ENCODE measurements at regions not wholly inside any gene's neighbourhood (a gene's known extent, or its start where the extent isn't known, plus 50 kb on each side); places are given as distances from the start of the nearest gene placed in this dataset.

GRCh38 chr4:10200869-10201268 lies 84.3 kb upstream of the WDR1 start:
- in situ Hi-C loops (cut with MboI; ENCODE audit: low sequenced_read_pairs): no loop called here
- Histone ChIP-seq H3K4me1 (no peaks in the 10 kb centered on the region), H3K4me3 (no peak overlapping the region), H3K9me3 (no peaks in the 10 kb centered on the region), H3K36me3 (replicated peaks) (no peaks in the 10 kb centered on the region), H3K27me3 (ENCODE audit: low read depth) (no peaks in the 10 kb centered on the region)
- no peak for DNase-seq (ENCODE audit: low spot score in 2 of 2)

DNA sequence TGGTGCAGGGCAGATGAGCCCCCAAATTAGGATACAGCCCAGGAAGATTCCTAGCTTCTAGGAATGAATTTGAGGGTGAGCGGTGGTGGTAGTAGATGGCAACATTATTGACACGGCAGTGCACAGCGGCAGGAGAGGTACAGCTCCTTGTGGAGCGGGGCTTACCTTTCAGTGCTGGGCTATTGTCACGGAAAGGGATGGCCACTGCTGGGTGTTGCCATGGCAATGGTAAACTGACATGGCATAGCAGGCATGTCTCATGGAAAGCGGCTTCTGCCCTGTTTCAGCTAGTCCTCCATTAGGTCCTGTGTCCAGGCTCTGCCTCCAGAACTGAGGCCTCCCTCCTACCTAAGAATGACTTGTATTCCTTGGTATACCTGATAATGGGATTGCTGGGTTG lies 81.8 kb upstream of the WDR1 start:
- Histone ChIP-seq H3K4me3 (no peak overlapping the region), H3K36me3 (replicated peaks) (no peaks in the 10 kb centered on the region), H3K27me3 (ENCODE audit: low read depth) (no peaks in the 10 kb centered on the region), H3K9me3 (no peaks in the 10 kb centered on the region), H3K4me1 (no peaks in the 10 kb centered on the region)
- in situ Hi-C loops (cut with MboI; ENCODE audit: low sequenced_read_pairs): no loop called here
- no peak for DNase-seq (ENCODE audit: low spot score in 2 of 2)

DNA sequence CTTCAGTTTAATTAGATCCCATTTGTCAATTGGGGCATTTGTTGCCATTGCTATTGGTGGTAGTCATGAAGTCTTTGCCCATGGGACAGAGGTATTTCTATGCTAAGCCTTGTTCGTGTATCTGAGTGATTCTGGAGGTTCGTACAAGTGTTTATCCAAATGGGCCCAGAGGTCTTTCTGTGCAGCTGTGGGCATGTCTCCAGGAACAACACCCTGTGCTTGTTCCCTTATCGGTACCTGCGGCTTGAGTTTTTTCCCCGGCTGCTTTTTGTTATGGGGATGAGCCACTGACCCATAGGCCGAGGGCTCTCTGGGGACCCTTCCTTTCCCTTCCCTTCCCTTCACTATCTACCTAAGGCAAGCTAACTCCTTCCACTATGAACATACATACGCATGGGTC lies 81.4 kb upstream of the WDR1 start:
- in situ Hi-C loops (cut with MboI; ENCODE audit: low sequenced_read_pairs): no loop called here

GRCh38 chr4:10196191-10196590 lies 79.6 kb upstream of the WDR1 start:
- in situ Hi-C loops (cut with MboI; ENCODE audit: low sequenced_read_pairs): no loop called here
- Histone ChIP-seq H3K9me3 (no peaks in the 10 kb centered on the region), H3K4me3 (no peak overlapping the region), H3K27me3 (ENCODE audit: low read depth) (no peaks in the 10 kb centered on the region), H3K36me3 (replicated peaks) (no peaks in the 10 kb centered on the region), H3K4me1 (no peaks in the 10 kb centered on the region)
- no peak for DNase-seq (ENCODE audit: low spot score in 2 of 2)

More for the DNA sequence above, 81.4 kb upstream of the WDR1 start:
- Histone ChIP-seq H3K9me3 (no peaks in the 10 kb centered on the region), H3K4me1 (no peaks in the 10 kb centered on the region), H3K4me3 (no peak overlapping the region), H3K27me3 (ENCODE audit: low read depth) (no peaks in the 10 kb centered on the region), H3K36me3 (replicated peaks) (no peaks in the 10 kb centered on the region)
- DNase-seq (ENCODE audit: low spot score in 2 of 2): no peak

GRCh38 chr4:10192331-10192730 lies 75.7 kb upstream of the WDR1 start:
- H3K9me3 ChIP-seq: no peaks in the 10 kb centered on the region
- no peaks in the 10 kb centered on the region for H3K27me3 ChIP-seq (ENCODE audit: low read depth)
- in situ Hi-C loops (cut with MboI; ENCODE audit: low sequenced_read_pairs): no loop called here
- H3K4me1 ChIP-seq: no peaks in the 10 kb centered on the region
- DNase-seq (ENCODE audit: low spot score in 2 of 2): no peak
- no peaks in the 10 kb centered on the region for H3K36me3 ChIP-seq (replicated peaks)
- no peak overlapping the region for H3K4me3 ChIP-seq

DNA sequence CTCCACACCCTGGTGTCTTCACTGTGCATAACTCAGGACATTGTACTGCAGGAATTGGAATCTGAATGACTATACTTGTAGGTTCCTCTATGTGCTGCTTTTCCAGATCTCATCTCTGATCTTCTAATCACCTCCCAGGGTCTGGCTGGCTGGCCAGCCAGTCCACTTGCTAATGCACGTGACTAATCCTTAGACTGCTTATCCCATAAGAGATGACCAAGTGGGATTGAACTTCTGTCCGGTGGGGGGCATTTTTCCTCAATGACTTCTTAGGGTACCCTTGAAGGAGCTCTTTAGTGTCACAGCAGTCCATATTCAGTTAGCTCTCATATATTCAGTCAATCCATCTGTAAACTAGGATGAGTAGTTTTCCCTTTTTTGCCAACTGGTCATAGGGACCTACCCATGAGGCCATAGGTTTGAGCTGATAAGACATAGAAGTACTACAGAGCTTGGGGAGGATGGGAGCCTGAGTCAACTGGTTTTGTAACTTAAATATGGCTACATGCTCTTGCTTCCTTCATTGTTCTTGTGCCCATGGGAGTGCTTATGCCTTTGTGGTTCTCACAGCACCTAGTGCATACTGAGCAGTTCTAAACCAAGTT lies 71.9 kb upstream of the WDR1 start:
- in situ Hi-C loops (cut with MboI; ENCODE audit: low sequenced_read_pairs): no loop called here
- H3K9me3 ChIP-seq: no peaks in the 10 kb centered on the region
- no peaks in the 10 kb centered on the region for H3K4me1 ChIP-seq
- H3K4me3 ChIP-seq: no peak overlapping the region
- no peak for DNase-seq (ENCODE audit: low spot score in 2 of 2)
- H3K27me3 ChIP-seq (ENCODE audit: low read depth): no peaks in the 10 kb centered on the region
- no peaks in the 10 kb centered on the region for H3K36me3 ChIP-seq (replicated peaks)

GRCh38 chr4:10186228-10187214 lies 69.9 kb upstream of the WDR1 start:
- no peaks in the 10 kb centered on the region for H3K4me1 ChIP-seq
- H3K27me3 ChIP-seq (ENCODE audit: low read depth): no peaks in the 10 kb centered on the region
- no peak for DNase-seq (ENCODE audit: low spot score in 2 of 2)
- no peaks in the 10 kb centered on the region for H3K36me3 ChIP-seq (replicated peaks)
- no peak overlapping the region for H3K4me3 ChIP-seq
- in situ Hi-C loops (cut with MboI; ENCODE audit: low sequenced_read_pairs): no loop called here
- H3K9me3 ChIP-seq: no peaks in the 10 kb centered on the region

GRCh38 chr4:10185518-10186227 lies 69.1 kb upstream of the WDR1 start:
- H3K4me3 ChIP-seq: no peak overlapping the region
- DNase-seq (ENCODE audit: low spot score in 2 of 2): no peak
- in situ Hi-C loops (cut with MboI; ENCODE audit: low sequenced_read_pairs): no loop called here

GRCh38 chr4:10184501-10184938 lies 67.9 kb upstream of the WDR1 start:
- Histone ChIP-seq H3K27me3 (ENCODE audit: low read depth) (no peaks in the 10 kb centered on the region), H3K4me1 (no peaks in the 10 kb centered on the region), H3K4me3 (no peak overlapping the region), H3K9me3 (no peaks in the 10 kb centered on the region), H3K36me3 (replicated peaks) (no peaks in the 10 kb centered on the region)
- in situ Hi-C loops (cut with MboI; ENCODE audit: low sequenced_read_pairs): no loop called here
- DNase-seq (ENCODE audit: low spot score in 2 of 2): no peak

More at GRCh38 chr4:10185518-10186227, 69.1 kb upstream of the WDR1 start:
- H3K27me3 ChIP-seq (ENCODE audit: low read depth): no peaks in the 10 kb centered on the region
- H3K36me3 ChIP-seq (replicated peaks): no peaks in the 10 kb centered on the region
- H3K9me3 ChIP-seq: no peaks in the 10 kb centered on the region
- H3K4me1 ChIP-seq: no peaks in the 10 kb centered on the region

DNA sequence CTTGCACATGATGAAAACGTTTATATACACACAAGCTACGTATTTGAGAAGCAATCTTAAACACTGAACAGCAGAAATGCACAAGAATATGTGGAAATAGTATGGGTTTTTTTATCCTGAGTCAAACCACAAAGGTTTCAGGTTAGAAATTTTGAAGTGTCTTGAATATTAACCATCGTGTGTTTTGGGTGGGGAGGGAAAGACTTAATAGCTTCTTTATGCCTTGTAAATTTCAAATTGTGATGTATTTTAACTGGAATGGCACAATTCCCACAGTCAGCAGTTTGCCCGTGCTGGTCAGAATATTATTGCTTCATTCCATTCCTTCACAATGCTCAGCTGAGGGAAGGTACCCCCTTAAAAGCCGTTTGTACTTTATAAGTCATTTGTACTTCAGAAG lies 67.4 kb upstream of the WDR1 start:
- Histone ChIP-seq H3K36me3 (replicated peaks) (no peaks in the 10 kb centered on the region), H3K9me3 (no peaks in the 10 kb centered on the region), H3K27me3 (ENCODE audit: low read depth) (no peaks in the 10 kb centered on the region), H3K4me1 (no peaks in the 10 kb centered on the region), H3K4me3 (no peak overlapping the region)
- in situ Hi-C loops (cut with MboI; ENCODE audit: low sequenced_read_pairs): no loop called here
- no peak for DNase-seq (ENCODE audit: low spot score in 2 of 2)

- no peak for DNase-seq (ENCODE audit: low spot score in 2 of 2)
- Histone ChIP-seq H3K36me3 (replicated peaks) (no peaks in the 10 kb centered on the region), H3K4me1 (no peaks in the 10 kb centered on the region), H3K9me3 (no peaks in the 10 kb centered on the region), H3K27me3 (ENCODE audit: low read depth) (no peaks in the 10 kb centered on the region), H3K4me3 (no peak overlapping the region)
- in situ Hi-C loops (cut with MboI; ENCODE audit: low sequenced_read_pairs): no loop called here
Observed at GRCh38 chr4:10183462-10183861, 66.9 kb upstream of the WDR1 start.

- Histone ChIP-seq H3K4me1 (no peaks in the 10 kb centered on the region), H3K4me3 (no peak overlapping the region), H3K27me3 (ENCODE audit: low read depth) (no peaks in the 10 kb centered on the region), H3K36me3 (replicated peaks) (no peaks in the 10 kb centered on the region), H3K9me3 (no peaks in the 10 kb centered on the region)
- no peak for DNase-seq (ENCODE audit: low spot score in 2 of 2)
- in situ Hi-C loops (cut with MboI; ENCODE audit: low sequenced_read_pairs): no loop called here
Observed at GRCh38 chr4:10182446-10183424, 66.1 kb upstream of the WDR1 start.

All from HAP-1 (cell line).